ENCODE measurements at regions not wholly inside any gene's neighbourhood (a gene's known extent, or its start where the extent isn't known, plus 50 kb on each side); places are given as distances from the start of the nearest gene placed in this dataset.

DNA sequence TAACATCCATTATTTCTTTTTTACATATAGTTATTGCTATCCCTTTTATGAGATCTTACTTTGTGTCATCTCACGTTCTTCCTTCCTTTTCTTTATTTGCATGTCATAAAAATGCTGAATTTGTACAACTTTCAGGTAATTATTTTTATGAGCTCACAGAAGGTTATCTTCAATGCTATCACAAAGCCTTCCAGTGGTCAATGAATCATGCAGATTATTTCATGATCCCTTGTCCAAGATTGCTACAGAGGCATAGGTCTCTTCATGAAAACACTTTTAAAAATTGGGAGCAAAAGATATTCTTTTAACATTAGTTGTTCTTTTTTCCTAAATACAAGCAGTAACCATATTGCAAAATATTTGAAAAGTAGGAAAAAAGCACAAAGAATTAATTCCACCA is 880.1 kb upstream of the NR2F2 start:
- TF ChIP-seq, protein P1, sequence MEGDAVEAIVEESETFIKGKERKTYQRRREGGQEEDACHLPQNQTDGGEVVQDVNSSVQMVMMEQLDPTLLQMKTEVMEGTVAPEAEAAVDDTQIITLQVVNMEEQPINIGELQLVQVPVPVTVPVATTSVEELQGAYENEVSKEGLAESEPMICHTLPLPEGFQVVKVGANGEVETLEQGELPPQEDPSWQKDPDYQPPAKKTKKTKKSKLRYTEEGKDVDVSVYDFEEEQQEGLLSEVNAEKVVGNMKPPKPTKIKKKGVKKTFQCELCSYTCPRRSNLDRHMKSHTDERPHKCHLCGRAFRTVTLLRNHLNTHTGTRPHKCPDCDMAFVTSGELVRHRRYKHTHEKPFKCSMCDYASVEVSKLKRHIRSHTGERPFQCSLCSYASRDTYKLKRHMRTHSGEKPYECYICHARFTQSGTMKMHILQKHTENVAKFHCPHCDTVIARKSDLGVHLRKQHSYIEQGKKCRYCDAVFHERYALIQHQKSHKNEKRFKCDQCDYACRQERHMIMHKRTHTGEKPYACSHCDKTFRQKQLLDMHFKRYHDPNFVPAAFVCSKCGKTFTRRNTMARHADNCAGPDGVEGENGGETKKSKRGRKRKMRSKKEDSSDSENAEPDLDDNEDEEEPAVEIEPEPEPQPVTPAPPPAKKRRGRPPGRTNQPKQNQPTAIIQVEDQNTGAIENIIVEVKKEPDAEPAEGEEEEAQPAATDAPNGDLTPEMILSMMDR (conservative IDR thresholded peaks at IDR 0.05 in 1 of 2, IDR thresholded peaks at IDR 0.05 in 1 of 2; ENCODE audit: low read depth in 1 of 2, low read length in 2 of 2): no peak
- no peak for TF ChIP-seq EZH2 (IDR thresholded peaks at IDR 0.05; ENCODE audit: low read length, missing control alignments)

Data from fibroblast of lung (primary cell).